Mucosa of descending colon (tissue), 3 donors: ENCODE measurements at regions not wholly inside any gene's neighbourhood (a gene's known extent, or its start where the extent isn't known, plus 50 kb on each side); places are given as distances from the start of the nearest gene placed in this dataset.

Experiments
- ATAC-seq: fragments of 200-7000 bp; cut with Tn5 transposase; one replicate; pipeline ENCODE4 v1.9.1; 2020; ENCODE audit warnings: mild to moderate bottlenecking, moderate library complexity
- DNase-seq, 3 donors: peaks; one replicate each; pipeline ENCODE4 v3.0.0-alpha.2; 2020
- H3K36me3 ChIP-seq: fragments of 200-600 bp; one replicate; pipeline ENCODE4 v1.8.0; 2021; ENCODE audit warnings: low read depth, mild to moderate bottlenecking
- H3K4me1 ChIP-seq: fragments of 200-600 bp; one replicate; pipeline ENCODE4 v1.8.0; 2021; ENCODE audit warnings: low read depth, mild to moderate bottlenecking
- H3K4me3 ChIP-seq: fragments of 200-600 bp; one replicate; pipeline ENCODE4 v1.8.0; 2021; ENCODE audit warnings: mild to moderate bottlenecking
- H3K9me3 ChIP-seq: fragments of 200-600 bp; one replicate; pipeline ENCODE4 v1.8.0; 2021; ENCODE audit warnings: mild to moderate bottlenecking
- intact Hi-C, 2 donors: fragments of 100-400 bp; cut with DNase I in 1 of 2; cut with micrococcal nuclease in 1 of 2; formaldehyde crosslinking; loops; one replicate each; pipeline versions ENCODE4 v1.11.0 to v1.11.1; 2022; cut with DNase I, micrococcal nuclease
- TF ChIP-seq, protein P1 (sequence below): fragments of 200-600 bp; IDR thresholded peaks from one replicate; pipeline ENCODE4 v1.8.0; 2022; ENCODE audit warnings: antibody characterized with exemption, mild to moderate bottlenecking
- donor health status: DM: no; HTN: no; CAD: no; lungs with moderate emphysema.
- donor health status: DM: no; HTN: no; CAD: no.
- donor health status: DM: no; HTN: yes; CAD: no.

- DNase-seq (no peak), ATAC-seq (no peak)
Observed at GRCh38 chr21:32093646-32094462, 185.0 kb downstream of the MIS18A start.

DNA sequence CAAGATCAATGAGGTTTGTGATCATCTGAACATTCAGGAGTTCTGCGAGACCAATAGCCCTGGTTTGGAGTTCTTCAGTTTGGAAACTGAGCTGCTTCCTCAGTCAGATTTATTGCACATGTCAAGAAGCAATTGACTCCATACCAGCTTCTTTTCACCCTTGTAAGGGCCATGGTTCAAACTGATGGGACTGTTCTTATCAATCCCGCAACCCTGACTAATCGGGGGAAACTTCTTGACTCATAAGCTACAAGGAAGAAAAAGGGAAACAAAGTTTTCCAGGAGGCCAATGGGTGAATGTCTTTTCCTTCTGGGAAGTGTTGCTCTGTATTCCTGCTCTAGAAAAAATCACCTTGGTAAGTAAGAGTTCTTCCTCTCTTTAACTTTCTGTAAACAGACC, 187.9 kb downstream of the MIS18A start:
- no peaks in the 10 kb centered on the region for H3K36me3 ChIP-seq
- DNase-seq: no peak
- H3K4me3 ChIP-seq: no peak overlapping the region
- ATAC-seq: no peak
- intact Hi-C loops: no loop called here
- H3K9me3 ChIP-seq: no peaks in the 10 kb centered on the region
- H3K4me1 ChIP-seq: no peaks in the 10 kb centered on the region
- TF ChIP-seq, protein P1, sequence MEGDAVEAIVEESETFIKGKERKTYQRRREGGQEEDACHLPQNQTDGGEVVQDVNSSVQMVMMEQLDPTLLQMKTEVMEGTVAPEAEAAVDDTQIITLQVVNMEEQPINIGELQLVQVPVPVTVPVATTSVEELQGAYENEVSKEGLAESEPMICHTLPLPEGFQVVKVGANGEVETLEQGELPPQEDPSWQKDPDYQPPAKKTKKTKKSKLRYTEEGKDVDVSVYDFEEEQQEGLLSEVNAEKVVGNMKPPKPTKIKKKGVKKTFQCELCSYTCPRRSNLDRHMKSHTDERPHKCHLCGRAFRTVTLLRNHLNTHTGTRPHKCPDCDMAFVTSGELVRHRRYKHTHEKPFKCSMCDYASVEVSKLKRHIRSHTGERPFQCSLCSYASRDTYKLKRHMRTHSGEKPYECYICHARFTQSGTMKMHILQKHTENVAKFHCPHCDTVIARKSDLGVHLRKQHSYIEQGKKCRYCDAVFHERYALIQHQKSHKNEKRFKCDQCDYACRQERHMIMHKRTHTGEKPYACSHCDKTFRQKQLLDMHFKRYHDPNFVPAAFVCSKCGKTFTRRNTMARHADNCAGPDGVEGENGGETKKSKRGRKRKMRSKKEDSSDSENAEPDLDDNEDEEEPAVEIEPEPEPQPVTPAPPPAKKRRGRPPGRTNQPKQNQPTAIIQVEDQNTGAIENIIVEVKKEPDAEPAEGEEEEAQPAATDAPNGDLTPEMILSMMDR: no peak

More at GRCh38 chr21:32093646-32094462, 185.0 kb downstream of the MIS18A start:
- intact Hi-C loops: no loop called here
- no peaks in the 10 kb centered on the region for H3K9me3 ChIP-seq
- H3K4me3 ChIP-seq: no peak overlapping the region
- H3K4me1 ChIP-seq: no peaks in the 10 kb centered on the region
- H3K36me3 ChIP-seq: no peaks in the 10 kb centered on the region
- TF ChIP-seq, protein P1: no peak

DNA sequence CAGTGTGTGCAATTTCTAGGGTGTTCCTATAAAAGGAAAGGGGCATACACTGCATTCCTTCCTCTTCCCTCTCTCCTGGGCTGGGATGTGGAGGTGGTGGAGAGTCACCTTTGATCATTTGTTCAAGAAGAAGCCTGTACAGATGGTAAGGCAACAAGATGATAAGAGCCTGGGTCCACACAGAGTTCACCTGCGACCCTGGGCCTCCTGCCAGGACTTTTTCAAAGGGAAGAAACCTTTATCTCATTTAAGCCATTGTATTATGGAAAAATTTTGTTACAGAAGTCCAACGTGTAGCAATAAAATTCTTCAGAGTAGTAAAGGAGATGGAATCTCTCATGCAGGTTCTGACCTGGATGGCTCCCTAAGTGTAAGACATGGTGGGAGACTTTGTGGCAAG, 189.1 kb downstream of the MIS18A start:
- DNase-seq: no peak
- Histone ChIP-seq H3K4me3 (no peak overlapping the region), H3K4me1 (no peaks in the 10 kb centered on the region), H3K36me3 (no peaks in the 10 kb centered on the region), H3K9me3 (no peaks in the 10 kb centered on the region)
- TF ChIP-seq, protein P1: no peak
- intact Hi-C loops: no loop called here
- ATAC-seq: no peak

DNA sequence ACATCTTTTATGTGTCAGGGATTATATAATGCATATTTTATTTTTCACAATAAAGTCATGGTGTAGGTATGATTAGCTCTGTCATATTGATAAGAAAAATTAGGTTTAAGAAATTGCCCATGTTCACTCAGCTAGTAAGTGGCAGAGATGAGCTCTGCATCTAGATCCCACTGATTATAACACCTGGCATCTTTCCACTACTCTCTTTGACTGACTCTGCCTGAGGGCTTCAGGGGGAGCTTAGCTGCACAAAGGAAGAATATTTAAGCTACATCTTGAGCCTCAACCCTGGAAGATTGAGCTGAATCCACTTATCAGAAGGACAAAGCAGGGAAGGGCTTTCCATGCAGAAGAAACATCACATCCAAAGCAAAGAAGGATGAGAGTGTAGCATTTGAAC, 190.4 kb downstream of the MIS18A start:
- Histone ChIP-seq H3K36me3 (no peaks in the 10 kb centered on the region), H3K9me3 (no peaks in the 10 kb centered on the region), H3K4me3 (no peak overlapping the region), H3K4me1 (no peaks in the 10 kb centered on the region)
- TF ChIP-seq, protein P1: no peak
- intact Hi-C loops: no loop called here
- ATAC-seq: no peak
- no peak for DNase-seq

DNA sequence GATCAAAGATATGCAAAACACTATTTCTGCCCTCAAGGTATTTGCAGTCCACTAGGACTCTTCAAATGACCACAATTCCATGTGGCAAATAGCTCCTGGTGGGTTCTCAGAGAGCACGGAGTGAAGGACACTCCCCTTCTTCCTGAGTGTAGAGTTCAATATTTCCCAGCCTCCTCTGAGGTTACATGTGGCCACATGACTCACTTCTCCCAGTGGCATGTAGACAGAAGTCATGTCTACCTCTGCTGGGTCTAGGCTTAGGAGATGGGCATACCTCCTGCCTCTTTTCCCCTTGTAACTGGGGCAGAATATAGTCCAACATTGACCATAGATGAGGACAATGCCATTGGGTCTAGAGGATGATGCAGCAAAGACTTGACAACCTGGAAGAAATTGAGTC, 191.4 kb downstream of the MIS18A start:
- H3K4me1 ChIP-seq: no peaks in the 10 kb centered on the region
- H3K9me3 ChIP-seq: no peaks in the 10 kb centered on the region
- no peaks in the 10 kb centered on the region for H3K36me3 ChIP-seq
- no peak for ATAC-seq
- H3K4me3 ChIP-seq: no peak overlapping the region
- no peak for DNase-seq
- intact Hi-C loops: no loop called here
- TF ChIP-seq, protein P1: no peak
